ENCODE measurements at regions not wholly inside any gene's neighbourhood (a gene's known extent, or its start where the extent isn't known, plus 50 kb on each side); places are given as distances from the start of the nearest gene placed in this dataset.

- DNase-seq = no peak
- Histone ChIP-seq H3K27me3 (peaks cover 0 to 9% (median 0%) of the 10 kb centered on the region in 4 donors), H3K36me3 (no peaks in the 10 kb centered on the region), H3K4me3 (no peak overlapping the region), H3K27ac (no peak overlapping the region), H3K9me3 (no peaks in the 10 kb centered on the region), H3K4me1 (peaks cover 0 to 9% (median 2%) of the 10 kb centered on the region in 3 donors)
- TF ChIP-seq POLR2A (IDR thresholded peaks at IDR 0.05) (no peak), CTCF (IDR thresholded peaks at IDR 0.05) (no peak)
- 63 to 72% methylated on average over 3 of the region's 3 CpGs for WGBS, 2 donors
- intact Hi-C loops (cut with DNase I) = no loop called here
These were observed 110.3 kb upstream of the BACH2 start for GRCh38 chr6:90406957-90407356.

- DNase-seq = no peak
- H3K9me3 ChIP-seq = no peaks in the 10 kb centered on the region
- H3K4me1 ChIP-seq = peaks cover 0 to 2% (median 0%) of the 10 kb centered on the region in 3 donors
- no peak for TF ChIP-seq CTCF (IDR thresholded peaks at IDR 0.05)
- TF ChIP-seq POLR2A (IDR thresholded peaks at IDR 0.05) = no peak
- no peaks in the 10 kb centered on the region for H3K36me3 ChIP-seq
- H3K4me3 ChIP-seq = no peak overlapping the region
- 69 to 76% methylated on average over 6 of the region's 6 CpGs for whole genome bisulfite sequencing, 2 donors
- intact Hi-C loops (cut with DNase I) = no loop called here
- H3K27ac ChIP-seq = no peak overlapping the region
- peaks cover 0 to 16% (median 0%) of the 10 kb centered on the region in 4 donors for H3K27me3 ChIP-seq
These were observed 109.6 kb upstream of the BACH2 start for GRCh38 chr6:90406142-90406794.

GRCh38 chr6:90403489-90404381 is 107.1 kb upstream of the BACH2 start:
- TF ChIP-seq CTCF (IDR thresholded peaks at IDR 0.05) (no peak), POLR2A (IDR thresholded peaks at IDR 0.05) (no peak)
- Histone ChIP-seq H3K9me3 (no peaks in the 10 kb centered on the region), H3K36me3 (no peaks in the 10 kb centered on the region), H3K27me3 (peaks cover 0 to 17% (median 0%) of the 10 kb centered on the region in 4 donors), H3K4me3 (no peak overlapping the region), H3K27ac (no peak overlapping the region), H3K4me1 (no peaks in the 10 kb centered on the region)
- WGBS, 2 donors = 53 to 59% methylated on average over 14 of the region's 18 CpGs
- intact Hi-C loops (cut with DNase I) = no loop called here
- DNase-seq = no peak

GRCh38 chr6:90402831-90403192 is 106.2 kb upstream of the BACH2 start:
- WGBS, 2 donors = 72 to 92% methylated on average over 1 to 2 of the region's 2 CpGs
- no peaks in the 10 kb centered on the region for H3K36me3 ChIP-seq

More at GRCh38 chr6:90402831-90403192, 106.2 kb upstream of the BACH2 start:
- intact Hi-C loops (cut with DNase I) = no loop called here
- Histone ChIP-seq H3K4me1 (no peaks in the 10 kb centered on the region), H3K4me3 (no peak overlapping the region), H3K27ac (no peak overlapping the region), H3K9me3 (no peaks in the 10 kb centered on the region), H3K27me3 (peaks cover 0 to 17% (median 0%) of the 10 kb centered on the region in 4 donors)
- TF ChIP-seq POLR2A (IDR thresholded peaks at IDR 0.05) (no peak), CTCF (IDR thresholded peaks at IDR 0.05) (no peak)
- DNase-seq = no peak
